K562 (cell line): ENCODE measurements at regions not wholly inside any gene's neighbourhood (a gene's known extent, or its start where the extent isn't known, plus 50 kb on each side); places are given as distances from the start of the nearest gene placed in this dataset.
A peak's percentile ranks its signal among the peaks of the same experiment; 100 is the strongest.

Source experiments
- SAFB ChIP-seq: fragments of 200-400 bp; formaldehyde crosslinking; IDR thresholded peaks from 2 replicates; pipeline ENCODE4 v1.6.1; 2017; ENCODE audit warnings: low read depth, low read length, borderline replicate concordance
- ZBED1 ChIP-seq: IDR thresholded peaks from 2 replicates; pipeline ENCODE4 v1.6.1; 2014
- TF ChIP-seq, protein P1 (sequence below): IDR thresholded peaks from 3 replicates; pipeline ENCODE4 v1.6.1; 2011; ENCODE audit warnings: borderline replicate concordance, mild to moderate bottlenecking; ENCODE audit not compliant: insufficient read length, insufficient read depth
- TF ChIP-seq, protein P2 (sequence below): fragments of 450-650 bp; IDR thresholded peaks from 2 replicates; pipeline ENCODE4 v1.6.1; 2016; ENCODE audit warnings: borderline replicate concordance
- TF ChIP-seq, protein P3 (sequence below): fragments of 200-800 bp; sonication (Bioruptor generic); IDR thresholded peaks from 2 replicates; pipeline ENCODE4 v1.6.1; 2017; ENCODE audit warnings: missing genetic modification characterization, missing compliant biosample characterization

GRCh38 chr9:94165592-94166235 lies 81.5 kb downstream of the PTPDC1 start (continued):
- TF ChIP-seq, protein P1, sequence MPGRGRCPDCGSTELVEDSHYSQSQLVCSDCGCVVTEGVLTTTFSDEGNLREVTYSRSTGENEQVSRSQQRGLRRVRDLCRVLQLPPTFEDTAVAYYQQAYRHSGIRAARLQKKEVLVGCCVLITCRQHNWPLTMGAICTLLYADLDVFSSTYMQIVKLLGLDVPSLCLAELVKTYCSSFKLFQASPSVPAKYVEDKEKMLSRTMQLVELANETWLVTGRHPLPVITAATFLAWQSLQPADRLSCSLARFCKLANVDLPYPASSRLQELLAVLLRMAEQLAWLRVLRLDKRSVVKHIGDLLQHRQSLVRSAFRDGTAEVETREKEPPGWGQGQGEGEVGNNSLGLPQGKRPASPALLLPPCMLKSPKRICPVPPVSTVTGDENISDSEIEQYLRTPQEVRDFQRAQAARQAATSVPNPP = no peak
- TF ChIP-seq, protein P2, sequence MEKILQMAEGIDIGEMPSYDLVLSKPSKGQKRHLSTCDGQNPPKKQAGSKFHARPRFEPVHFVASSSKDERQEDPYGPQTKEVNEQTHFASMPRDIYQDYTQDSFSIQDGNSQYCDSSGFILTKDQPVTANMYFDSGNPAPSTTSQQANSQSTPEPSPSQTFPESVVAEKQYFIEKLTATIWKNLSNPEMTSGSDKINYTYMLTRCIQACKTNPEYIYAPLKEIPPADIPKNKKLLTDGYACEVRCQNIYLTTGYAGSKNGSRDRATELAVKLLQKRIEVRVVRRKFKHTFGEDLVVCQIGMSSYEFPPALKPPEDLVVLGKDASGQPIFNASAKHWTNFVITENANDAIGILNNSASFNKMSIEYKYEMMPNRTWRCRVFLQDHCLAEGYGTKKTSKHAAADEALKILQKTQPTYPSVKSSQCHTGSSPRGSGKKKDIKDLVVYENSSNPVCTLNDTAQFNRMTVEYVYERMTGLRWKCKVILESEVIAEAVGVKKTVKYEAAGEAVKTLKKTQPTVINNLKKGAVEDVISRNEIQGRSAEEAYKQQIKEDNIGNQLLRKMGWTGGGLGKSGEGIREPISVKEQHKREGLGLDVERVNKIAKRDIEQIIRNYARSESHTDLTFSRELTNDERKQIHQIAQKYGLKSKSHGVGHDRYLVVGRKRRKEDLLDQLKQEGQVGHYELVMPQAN = peak; percentile 92
- TF ChIP-seq SAFB = no peak; the same call in 1 of the 2 replicates
- TF ChIP-seq, protein P3, sequence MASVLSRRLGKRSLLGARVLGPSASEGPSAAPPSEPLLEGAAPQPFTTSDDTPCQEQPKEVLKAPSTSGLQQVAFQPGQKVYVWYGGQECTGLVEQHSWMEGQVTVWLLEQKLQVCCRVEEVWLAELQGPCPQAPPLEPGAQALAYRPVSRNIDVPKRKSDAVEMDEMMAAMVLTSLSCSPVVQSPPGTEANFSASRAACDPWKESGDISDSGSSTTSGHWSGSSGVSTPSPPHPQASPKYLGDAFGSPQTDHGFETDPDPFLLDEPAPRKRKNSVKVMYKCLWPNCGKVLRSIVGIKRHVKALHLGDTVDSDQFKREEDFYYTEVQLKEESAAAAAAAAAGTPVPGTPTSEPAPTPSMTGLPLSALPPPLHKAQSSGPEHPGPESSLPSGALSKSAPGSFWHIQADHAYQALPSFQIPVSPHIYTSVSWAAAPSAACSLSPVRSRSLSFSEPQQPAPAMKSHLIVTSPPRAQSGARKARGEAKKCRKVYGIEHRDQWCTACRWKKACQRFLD = no peak
- TF ChIP-seq ZBED1 = 0 out of 2 replicates have a peak, but pooled peaks have one; percentile 48
